ENCODE measurements at regions not wholly inside any gene's neighbourhood (a gene's known extent, or its start where the extent isn't known, plus 50 kb on each side); places are given as distances from the start of the nearest gene placed in this dataset.
"Not testable (repeated sequence)": the region's sequence is repeated elsewhere in the genome, so short reads cannot be mapped to it uniquely, and the experiment has no call there.

DNA sequence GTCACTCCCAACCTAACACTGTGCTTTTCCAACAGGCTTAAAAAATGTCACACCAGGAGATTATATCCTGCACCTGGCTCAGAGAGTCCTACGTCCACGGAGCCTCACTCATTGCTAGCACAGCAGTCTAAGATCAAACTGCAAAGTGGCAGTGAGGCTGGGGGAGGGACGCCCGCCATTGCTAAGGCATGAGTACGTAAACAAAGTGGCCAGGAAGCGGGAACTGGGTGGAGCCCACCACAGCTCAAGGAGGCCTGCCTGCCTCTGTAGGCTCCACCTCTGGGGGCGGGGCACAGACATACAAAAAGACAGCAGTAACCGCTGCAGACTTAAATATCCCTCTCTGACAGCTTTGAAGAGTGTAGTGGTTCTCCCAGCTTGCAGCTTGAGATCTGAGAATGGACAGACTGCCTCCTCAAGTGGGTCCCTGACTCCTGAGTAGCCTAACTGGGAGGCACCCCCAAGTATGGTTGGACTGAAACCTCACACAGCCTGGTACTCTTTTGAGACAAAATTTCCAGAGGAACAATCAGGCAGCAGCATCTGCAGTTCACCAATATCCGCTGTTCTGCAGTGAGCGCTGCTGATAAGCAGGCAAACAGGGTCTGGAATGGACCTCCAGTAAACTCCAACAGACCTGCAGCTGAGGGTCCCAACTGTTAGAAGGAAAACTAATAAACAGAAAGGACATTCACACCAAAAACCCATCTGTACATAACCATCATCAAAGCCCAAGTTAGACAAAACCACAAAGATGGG, 2986.4 kb upstream of the OR11H1 start:
- not testable (repeated sequence) for DNase-seq

GRCh38 chr22:12553366-12553765, 2974.6 kb upstream of the OR11H1 start:
- not testable (repeated sequence) for DNase-seq

GRCh38 chr22:12554648-12555192, 2973.3 kb upstream of the OR11H1 start:
- not testable (repeated sequence) for DNase-seq

GRCh38 chr22:12571500-12571899, 2956.5 kb upstream of the OR11H1 start:
- DNase-seq = peak; percentile 48

GRCh38 chr22:12579655-12580054, 2948.3 kb upstream of the OR11H1 start:
- DNase-seq = not testable (repeated sequence)

GRCh38 chr22:12584457-12584856, 2943.5 kb upstream of the OR11H1 start:
- DNase-seq = not testable (repeated sequence)

DNA sequence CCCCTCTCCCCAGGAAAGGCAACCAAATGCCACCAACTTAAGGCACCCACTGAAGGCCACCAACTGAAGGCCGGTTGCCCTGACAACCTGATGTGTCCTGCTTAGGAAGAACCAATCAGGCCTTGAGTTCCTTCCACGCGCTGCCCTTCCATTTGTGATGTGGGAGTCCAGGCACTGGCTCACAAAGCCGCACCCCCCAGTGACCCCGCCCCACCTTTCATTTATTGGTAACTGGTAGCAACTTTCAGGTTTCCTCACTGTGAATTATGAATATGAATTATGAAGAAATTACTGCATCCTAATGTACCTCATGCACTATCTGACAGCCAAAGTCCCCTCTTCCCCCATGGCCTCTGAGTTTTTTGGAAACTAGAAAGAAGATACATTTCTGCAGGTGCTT, 2943.1 kb upstream of the OR11H1 start:
- not testable (repeated sequence) for DNase-seq

DNA sequence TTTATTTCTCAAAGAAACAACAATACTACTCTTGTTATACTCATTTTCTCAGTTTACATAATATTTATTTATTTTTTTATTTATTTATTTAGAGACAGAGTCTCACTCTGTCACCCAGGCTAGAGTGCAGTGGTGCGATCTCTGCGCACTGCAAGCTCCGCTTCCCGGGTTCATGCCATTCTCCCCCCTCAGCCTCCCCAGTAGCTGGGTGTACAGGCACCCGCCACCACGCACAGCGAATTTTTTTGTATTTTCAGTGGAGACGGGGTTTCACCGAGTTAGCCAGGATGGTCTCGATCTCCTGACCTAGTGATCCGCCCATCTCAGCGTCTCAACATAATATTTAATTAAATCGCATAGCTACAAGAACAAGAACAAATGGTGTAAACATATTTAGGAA, 2932.3 kb upstream of the OR11H1 start:
- DNase-seq = not testable (repeated sequence)

DNA sequence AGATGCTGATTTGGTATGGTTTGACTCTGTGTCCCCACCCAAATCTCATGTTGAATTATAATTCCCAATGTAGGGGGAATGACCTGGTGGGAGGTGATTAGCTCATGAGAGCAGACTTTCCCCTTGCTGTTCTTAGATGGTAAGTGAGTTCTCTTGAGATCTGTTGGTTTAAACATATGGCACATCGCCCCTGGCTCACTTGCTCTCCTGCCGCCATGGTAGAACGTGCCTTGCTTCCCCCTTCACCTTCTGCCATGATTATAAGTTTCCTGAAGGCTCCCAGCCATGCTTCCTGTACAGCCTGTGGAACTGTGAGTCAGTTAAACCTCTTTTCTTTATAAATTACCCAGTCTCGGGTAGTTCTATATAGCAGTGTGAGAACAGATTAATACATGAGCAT, 2930.2 kb upstream of the OR11H1 start:
- not testable (repeated sequence) for DNase-seq

GRCh38 chr22:12601510-12601869, 2926.5 kb upstream of the OR11H1 start:
- DNase-seq = not testable (repeated sequence)

GRCh38 chr22:12601870-12602779, 2925.9 kb upstream of the OR11H1 start:
- peak; percentile 51 for DNase-seq

DNA sequence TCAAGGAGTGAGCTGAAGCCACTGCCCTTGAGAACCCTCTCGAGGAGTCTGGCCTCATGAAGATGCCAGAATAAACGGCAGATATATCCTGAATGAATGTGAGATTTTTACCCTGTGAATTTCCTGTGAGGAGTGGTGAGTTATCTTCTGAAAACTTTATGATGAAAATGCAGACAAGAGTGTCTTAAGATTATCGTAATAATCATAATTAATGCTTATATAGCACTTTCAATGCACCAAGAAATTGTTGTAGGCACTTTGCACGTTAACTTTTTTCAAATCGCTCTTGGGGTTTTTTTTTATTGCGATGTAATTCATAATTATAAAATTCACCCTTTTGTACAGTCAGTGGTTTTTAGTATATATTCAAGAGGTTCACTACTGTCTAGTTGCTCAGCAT, 2924.6 kb upstream of the OR11H1 start:
- DNase-seq = not testable (repeated sequence)

GRCh38 chr22:12603833-12604232, 2924.2 kb upstream of the OR11H1 start:
- DNase-seq = not testable (repeated sequence)

- DNase-seq = not testable (repeated sequence)
These were observed 2919.5 kb upstream of the OR11H1 start for GRCh38 chr22:12608454-12608853.

DNA sequence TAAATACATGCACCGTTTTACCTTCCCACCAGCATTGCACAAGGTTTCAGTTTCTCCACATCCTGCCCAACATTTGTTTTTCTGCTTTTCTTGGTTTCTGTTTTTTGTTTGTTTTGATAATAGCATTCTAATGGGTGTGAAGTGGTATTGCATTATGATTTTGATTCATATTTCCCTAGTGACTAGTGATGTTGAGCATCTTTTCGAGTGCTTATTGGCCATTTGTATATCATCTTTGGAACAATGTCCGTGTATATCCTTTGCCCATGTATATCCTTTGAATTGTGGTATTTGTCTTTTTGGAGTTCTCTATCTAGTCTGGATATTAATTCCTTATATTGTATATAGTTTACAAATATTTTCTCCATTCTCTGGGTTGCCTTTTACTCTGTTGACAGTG, 2914.8 kb upstream of the OR11H1 start:
- DNase-seq = no peak

GRCh38 chr22:12613907-12614306, 2914.1 kb upstream of the OR11H1 start:
- not testable (repeated sequence) for DNase-seq

DNA sequence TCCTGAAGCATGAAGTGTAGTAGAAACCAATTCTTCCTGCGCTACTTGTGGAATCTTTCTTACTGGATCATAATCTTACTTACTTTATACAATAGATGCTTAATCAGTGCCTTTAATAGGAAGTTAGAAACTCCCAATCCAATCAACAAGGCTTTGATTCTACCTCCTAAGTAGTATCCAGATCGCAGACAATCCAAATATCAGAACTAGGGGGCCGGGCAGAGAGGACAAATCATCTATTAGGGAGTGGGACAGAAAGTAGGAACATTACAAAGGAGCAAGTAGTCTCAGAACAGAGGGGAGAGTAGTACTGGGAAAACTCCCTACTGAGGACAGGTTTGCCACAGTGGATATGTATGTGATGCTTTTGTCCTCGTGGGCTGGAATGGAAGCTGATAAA, 2901.1 kb upstream of the OR11H1 start:
- not testable (repeated sequence) for DNase-seq

DNA sequence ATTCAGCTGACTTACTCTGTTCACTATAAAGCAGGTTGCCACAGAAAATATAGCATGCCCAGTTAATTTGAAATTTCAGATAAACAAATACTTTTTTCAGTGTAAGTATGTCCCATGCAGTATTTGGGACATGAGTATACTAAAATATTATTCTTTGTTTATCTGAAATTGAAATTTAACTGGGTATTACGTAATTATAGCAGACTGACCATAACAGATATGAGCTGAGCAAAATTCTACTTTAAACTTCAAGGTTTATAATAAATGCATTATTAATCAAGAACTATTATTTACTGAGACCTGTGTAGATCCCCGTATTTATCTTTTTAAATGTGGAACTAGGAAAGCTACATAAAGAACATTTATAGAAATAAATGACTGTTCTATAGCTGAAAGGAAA, 2898.2 kb upstream of the OR11H1 start:
- DNase-seq = not testable (repeated sequence)

- DNase-seq = not testable (repeated sequence)
These were observed 2897.0 kb upstream of the OR11H1 start for GRCh38 chr22:12630965-12631364.

GRCh38 chr22:12637566-12638166, 2890.3 kb upstream of the OR11H1 start:
- not testable (repeated sequence) for DNase-seq

GRCh38 chr22:12638319-12638718, 2889.7 kb upstream of the OR11H1 start:
- not testable (repeated sequence) for DNase-seq

All from activated CD8-positive, alpha-beta memory T cell treated with anti-CD3 and anti-CD28 coated beads, Interleukin-2, amount 50 U/mL, for 48 hours (primary cell).